ENCODE measurements at regions not wholly inside any gene's neighbourhood (a gene's known extent, or its start where the extent isn't known, plus 50 kb on each side); places are given as distances from the start of the nearest gene placed in this dataset.

GRCh38 chr17:13114601-13115031 is 96.8 kb upstream of the ELAC2 start:
- 8 to 10% methylated on average over 16 of the region's 16 CpGs for WGBS, 2 experiments (ENCODE audit: low coverage in 1 of 2, low lambda C conversion rate in 2 of 2, missing lambda C conversion rate in 2 of 2)

GRCh38 chr17:13113821-13114525 is 96.1 kb upstream of the ELAC2 start:
- Histone ChIP-seq H3K9ac (no peak overlapping the region), H3K9me3 (ENCODE audit: low read depth) (no peaks in the 10 kb centered on the region)

More at GRCh38 chr17:13114601-13115031, 96.8 kb upstream of the ELAC2 start:
- Histone ChIP-seq H3K4me3 (peak overlapping the region; percentile 49), H3K4me1 (ENCODE audit: insufficient read depth) (no peaks in the 10 kb centered on the region), H3K27me3 (replicated peaks; ENCODE audit: insufficient read depth) (no peaks in the 10 kb centered on the region; the same call in 1 of the 2 replicates), H3F3A (ENCODE audit: insufficient read depth) (no peaks in the 10 kb centered on the region), H4K20me1 (ENCODE audit: insufficient read depth) (no peaks in the 10 kb centered on the region), H3K4me2 (ENCODE audit: unreplicated experiment) (peak overlapping the region; percentile 67), H3K27ac (no peak overlapping the region), H3K9me3 (ENCODE audit: low read depth) (no peaks in the 10 kb centered on the region), H3K9me2 (ENCODE audit: insufficient read depth) (no peaks in the 10 kb centered on the region), H3K9ac (peak overlapping the region; percentile 12; the same call in 1 of the 2 replicates), H3K36me3 (ENCODE audit: low read depth) (no peaks in the 10 kb centered on the region), H3K79me2 (ENCODE audit: insufficient read depth) (no peaks in the 10 kb centered on the region), H2AFZ (peak overlapping the region; percentile 64)
- DNase-seq = peak; percentile 83
- in situ Hi-C loops (cut with MboI) = no loop called here
- no peak for TF ChIP-seq EZH2phosphoT487 (IDR thresholded peaks at IDR 0.05; ENCODE audit: insufficient read depth, low read depth)
- no peak for TF ChIP-seq EZH2 (IDR thresholded peaks at IDR 0.05; ENCODE audit: insufficient read depth, poor library complexity, severe bottlenecking)

GRCh38 chr17:13107676-13108235 is 89.9 kb upstream of the ELAC2 start:
- H3K9me2 ChIP-seq (ENCODE audit: insufficient read depth) = no peaks in the 10 kb centered on the region
- no peaks in the 10 kb centered on the region for H3K9me3 ChIP-seq (ENCODE audit: low read depth)
- in situ Hi-C loops (cut with MboI) = no loop called here
- no peak overlapping the region for H3K4me3 ChIP-seq
- no peak overlapping the region for H3K27ac ChIP-seq
- no peaks in the 10 kb centered on the region for H3F3A ChIP-seq (ENCODE audit: insufficient read depth)
- no peak for TF ChIP-seq EZH2phosphoT487 (IDR thresholded peaks at IDR 0.05; ENCODE audit: insufficient read depth, low read depth)
- TF ChIP-seq EZH2 (IDR thresholded peaks at IDR 0.05; ENCODE audit: insufficient read depth, poor library complexity, severe bottlenecking) = no peak
- no peaks in the 10 kb centered on the region for H4K20me1 ChIP-seq (ENCODE audit: insufficient read depth)
- H3K27me3 ChIP-seq (replicated peaks; ENCODE audit: insufficient read depth) = no peaks in the 10 kb centered on the region; the same call in 1 of the 2 replicates
- H3K4me2 ChIP-seq (ENCODE audit: unreplicated experiment) = no peak overlapping the region
- H2AFZ ChIP-seq = no peak overlapping the region
- no peak overlapping the region for H3K9ac ChIP-seq
- H3K4me1 ChIP-seq (ENCODE audit: insufficient read depth) = no peaks in the 10 kb centered on the region
- WGBS, 2 experiments (ENCODE audit: low coverage in 1 of 2, low lambda C conversion rate in 2 of 2, missing lambda C conversion rate in 2 of 2) = 72 to 81% methylated on average over 12 of the region's 12 CpGs
- peak; percentile 11 for DNase-seq
- H3K79me2 ChIP-seq (ENCODE audit: insufficient read depth) = no peaks in the 10 kb centered on the region
- H3K36me3 ChIP-seq (ENCODE audit: low read depth) = no peaks in the 10 kb centered on the region

More at GRCh38 chr17:13113821-13114525, 96.1 kb upstream of the ELAC2 start:
- TF ChIP-seq EZH2 (IDR thresholded peaks at IDR 0.05; ENCODE audit: insufficient read depth, poor library complexity, severe bottlenecking) (no peak), EZH2phosphoT487 (IDR thresholded peaks at IDR 0.05; ENCODE audit: insufficient read depth, low read depth) (no peak)
- 61 to 62% methylated on average over 15 to 16 of the region's 16 CpGs for WGBS, 2 experiments (ENCODE audit: low coverage in 1 of 2, low lambda C conversion rate in 2 of 2, missing lambda C conversion rate in 2 of 2)
- Histone ChIP-seq H3F3A (ENCODE audit: insufficient read depth) (no peaks in the 10 kb centered on the region), H3K4me1 (ENCODE audit: insufficient read depth) (no peaks in the 10 kb centered on the region), H4K20me1 (ENCODE audit: insufficient read depth) (no peaks in the 10 kb centered on the region), H3K36me3 (ENCODE audit: low read depth) (no peaks in the 10 kb centered on the region), H3K4me2 (ENCODE audit: unreplicated experiment) (no peak overlapping the region), H3K79me2 (ENCODE audit: insufficient read depth) (no peaks in the 10 kb centered on the region), H3K9me2 (ENCODE audit: insufficient read depth) (no peaks in the 10 kb centered on the region), H3K27me3 (replicated peaks; ENCODE audit: insufficient read depth) (no peaks in the 10 kb centered on the region; the same call in 1 of the 2 replicates), H2AFZ (peak overlapping the region; percentile 64; the same call in 1 of the 2 replicates), H3K27ac (no peak overlapping the region), H3K4me3 (peak overlapping the region; percentile 49; the same call in 1 of the 2 replicates)
- in situ Hi-C loops (cut with MboI) = no loop called here
- DNase-seq = no peak

- in situ Hi-C loops (cut with MboI) = no loop called here
- Histone ChIP-seq H3K4me2 (ENCODE audit: unreplicated experiment) (no peak overlapping the region), H3K9me2 (ENCODE audit: insufficient read depth) (no peaks in the 10 kb centered on the region), H3K9ac (no peak overlapping the region), H3K27ac (no peak overlapping the region), H3F3A (ENCODE audit: insufficient read depth) (no peaks in the 10 kb centered on the region), H3K36me3 (ENCODE audit: low read depth) (no peaks in the 10 kb centered on the region), H3K79me2 (ENCODE audit: insufficient read depth) (no peaks in the 10 kb centered on the region), H2AFZ (no peak overlapping the region), H3K4me1 (ENCODE audit: insufficient read depth) (no peaks in the 10 kb centered on the region), H3K27me3 (replicated peaks; ENCODE audit: insufficient read depth) (no peaks in the 10 kb centered on the region), H4K20me1 (ENCODE audit: insufficient read depth) (no peaks in the 10 kb centered on the region), H3K9me3 (ENCODE audit: low read depth) (no peaks in the 10 kb centered on the region), H3K4me3 (no peak overlapping the region)
- no peak for DNase-seq
- TF ChIP-seq EZH2phosphoT487 (IDR thresholded peaks at IDR 0.05; ENCODE audit: insufficient read depth, low read depth) (no peak), EZH2 (IDR thresholded peaks at IDR 0.05; ENCODE audit: insufficient read depth, poor library complexity, severe bottlenecking) (no peak)
- WGBS, 2 experiments (ENCODE audit: low coverage in 1 of 2, low lambda C conversion rate in 2 of 2, missing lambda C conversion rate in 2 of 2) = 86 to 92% methylated on average over 5 of the region's 5 CpGs
Measured at GRCh38 chr17:13106171-13106570, 88.3 kb upstream of the ELAC2 start.

Measured in GM23248 (cell line).